Activated CD8-positive, alpha-beta T cell treated with anti-CD3 and anti-CD28 coated beads for 36 hours (primary cell): ENCODE measurements at regions not wholly inside any gene's neighbourhood (a gene's known extent, or its start where the extent isn't known, plus 50 kb on each side); places are given as distances from the start of the nearest gene placed in this dataset.
A peak's percentile ranks its signal among the peaks of the same experiment; 100 is the strongest.

Experiments used
- ATAC-seq: fragments of 200-7000 bp; cut with Tn5 transposase; one replicate; pipeline ENCODE4 v1.10.0; 2021; ENCODE audit warnings: mild to moderate bottlenecking, moderate library complexity
- CTCF ChIA-PET: fragments of 350-600 bp; sonication (Branson Sonifier 250); formaldehyde crosslinking; loops from one replicate; lab custom pipeline; 2021; ENCODE audit warnings: antibody characterized with exemption; lab: Charles Lee
- POLR2A ChIA-PET: fragments of 350-600 bp; sonication (Branson Sonifier 250); formaldehyde crosslinking; loops from one replicate; lab custom pipeline; 2021; ENCODE audit warnings: antibody characterized with exemption; lab: Charles Lee
- DNase-seq: peaks from one replicate; pipeline ENCODE4 v3.0.0-alpha.2; 2020
- H3K27ac Mint-ChIP-seq: one replicate; pipeline ENCODE4 v1.8.0; 2021; ENCODE audit warnings: mild to moderate bottlenecking, mixed read lengths
- H3K27me3 Mint-ChIP-seq: one replicate; pipeline ENCODE4 v1.8.0; 2021; ENCODE audit warnings: mixed read lengths
- H3K36me3 Mint-ChIP-seq: one replicate; pipeline ENCODE4 v1.8.0; 2021; ENCODE audit warnings: low read depth, mixed read lengths
- H3K4me1 Mint-ChIP-seq: one replicate; pipeline ENCODE4 v1.8.0; 2021; ENCODE audit warnings: low read depth, mixed read lengths
- H3K4me3 Mint-ChIP-seq: one replicate; pipeline ENCODE4 v1.8.0; 2021; ENCODE audit warnings: mild to moderate bottlenecking, moderate library complexity, mixed read lengths
- H3K9me3 Mint-ChIP-seq: one replicate; pipeline ENCODE4 v1.8.0; 2021; ENCODE audit warnings: mixed read lengths
- CTCF ChIP-seq: fragments of 200-600 bp; IDR thresholded peaks from one replicate; pipeline ENCODE4 v1.8.0; 2022; ENCODE audit warnings: antibody characterized with exemption, mild to moderate bottlenecking
- intact Hi-C: fragments of 100-400 bp; cut with micrococcal nuclease; formaldehyde crosslinking; loops from one replicate; pipeline ENCODE4 v1.10.0; 2022

GRCh38 chr21:41625428-41625827 lies 117.5 kb upstream of the TMPRSS2 start:
- POLR2A ChIA-PET: no interaction called here
- CTCF ChIA-PET: no interaction called here

GRCh38 chr21:41624674-41625310 lies 116.8 kb upstream of the TMPRSS2 start:
- ChIA-PET POLR2A (no interaction called here), CTCF (no interaction called here)
- intact Hi-C loops: no loop called here
- Mint-ChIP-seq H3K4me1 (no peaks in the 10 kb centered on the region), H3K36me3 (no peaks in the 10 kb centered on the region), H3K27ac (no peak overlapping the region), H3K9me3 (no peaks in the 10 kb centered on the region), H3K27me3 (peaks cover 12% of the 10 kb centered on the region), H3K4me3 (no peak overlapping the region)
- ATAC-seq (no peak), DNase-seq (no peak)
- TF ChIP-seq CTCF: no peak

More at GRCh38 chr21:41625428-41625827, 117.5 kb upstream of the TMPRSS2 start:
- H3K36me3 Mint-ChIP-seq: no peaks in the 10 kb centered on the region
- no peaks in the 10 kb centered on the region for H3K4me1 Mint-ChIP-seq
- H3K4me3 Mint-ChIP-seq: no peak overlapping the region
- no peak for TF ChIP-seq CTCF
- no peak overlapping the region for H3K27ac Mint-ChIP-seq
- intact Hi-C loops: no loop called here
- no peak for ATAC-seq
- H3K27me3 Mint-ChIP-seq: peaks cover 12% of the 10 kb centered on the region
- no peaks in the 10 kb centered on the region for H3K9me3 Mint-ChIP-seq
- DNase-seq: no peak

- Mint-ChIP-seq H3K36me3 (no peaks in the 10 kb centered on the region), H3K27me3 (peaks cover 13% of the 10 kb centered on the region), H3K4me1 (no peaks in the 10 kb centered on the region), H3K27ac (no peak overlapping the region), H3K9me3 (no peaks in the 10 kb centered on the region), H3K4me3 (no peak overlapping the region)
- DNase-seq (no peak), ATAC-seq (no peak)
- intact Hi-C loops: no loop called here
- ChIA-PET POLR2A (no interaction called here), CTCF (interaction anchor here (1.1 to 1.3 kb wide), 2 partner anchors 12 to 340 kb away, joined by 3 read pairs; no protein-coding TSS in a partner anchor)
- no peak for TF ChIP-seq CTCF
Observed at GRCh38 chr21:41623945-41624344, 116.0 kb upstream of the TMPRSS2 start.

GRCh38 chr21:41622831-41623548 lies 115.0 kb upstream of the TMPRSS2 start:
- TF ChIP-seq CTCF: no peak
- Mint-ChIP-seq H3K4me3 (no peak overlapping the region), H3K4me1 (no peaks in the 10 kb centered on the region), H3K27me3 (peaks cover 13% of the 10 kb centered on the region), H3K9me3 (no peaks in the 10 kb centered on the region), H3K27ac (no peak overlapping the region), H3K36me3 (no peaks in the 10 kb centered on the region)
- ATAC-seq (peak; percentile 82), DNase-seq (peak; percentile 55)
- intact Hi-C loops: no loop called here
- POLR2A ChIA-PET: interaction anchor here (0.8 kb wide), 1 partner anchor 265 kb away, joined by 3 read pairs; no protein-coding TSS in a partner anchor
- CTCF ChIA-PET: interaction anchor here (1.1 to 1.3 kb wide), 2 partner anchors 11 to 339 kb away, joined by 3 read pairs; no protein-coding TSS in a partner anchor

GRCh38 chr21:41622201-41622600 lies 114.2 kb upstream of the TMPRSS2 start:
- DNase-seq (no peak), ATAC-seq (no peak)
- Mint-ChIP-seq H3K4me1 (no peaks in the 10 kb centered on the region), H3K27me3 (peaks cover 13% of the 10 kb centered on the region), H3K36me3 (no peaks in the 10 kb centered on the region), H3K27ac (no peak overlapping the region), H3K4me3 (no peak overlapping the region), H3K9me3 (no peaks in the 10 kb centered on the region)
- ChIA-PET POLR2A (no interaction called here), CTCF (interaction anchor here (0.7 kb wide), 1 partner anchor 150 kb away, joined by 3 read pairs; no protein-coding TSS in a partner anchor)
- no peak for TF ChIP-seq CTCF
- intact Hi-C loops: no loop called here
